ENCODE measurements at regions not wholly inside any gene's neighbourhood (a gene's known extent, or its start where the extent isn't known, plus 50 kb on each side); places are given as distances from the start of the nearest gene placed in this dataset.
"Not testable (repeated sequence)": the region's sequence is repeated elsewhere in the genome, so short reads cannot be mapped to it uniquely, and the experiment has no call there.

GRCh38 chr15:45869034-45869668 lies 234.3 kb downstream of the SQOR start:
- DNase-seq: no peak

GRCh38 chr15:45871121-45871855 lies 236.5 kb downstream of the SQOR start:
- no peak for DNase-seq

GRCh38 chr15:45873781-45874180 lies 239.0 kb downstream of the SQOR start:
- no peak for DNase-seq

- DNase-seq: not testable (repeated sequence)
These were observed 239.7 kb downstream of the SQOR start for GRCh38 chr15:45874566-45874965.

GRCh38 chr15:45884289-45884688 lies 249.5 kb downstream of the SQOR start:
- no peak for DNase-seq

GRCh38 chr15:45884755-45885445 lies 250.1 kb downstream of the SQOR start:
- no peak for DNase-seq

GRCh38 chr15:45885801-45886200 lies 251.0 kb downstream of the SQOR start:
- DNase-seq: no peak

- no peak for DNase-seq
These were observed 256.9 kb downstream of the SQOR start for GRCh38 chr15:45891766-45892165.

GRCh38 chr15:45892182-45892581 lies 257.4 kb downstream of the SQOR start:
- no peak for DNase-seq

- no peak for DNase-seq
These were observed 268.5 kb downstream of the SQOR start for GRCh38 chr15:45903283-45903682.

GRCh38 chr15:45904019-45904418 lies 269.2 kb downstream of the SQOR start:
- no peak for DNase-seq

GRCh38 chr15:45906230-45906629 lies 271.4 kb downstream of the SQOR start:
- no peak for DNase-seq

- no peak for DNase-seq
These were observed 275.8 kb downstream of the SQOR start for GRCh38 chr15:45910671-45911070.

- DNase-seq: no peak
These were observed 278.6 kb downstream of the SQOR start for GRCh38 chr15:45913451-45913850.

- DNase-seq: no peak
These were observed 279.6 kb downstream of the SQOR start for GRCh38 chr15:45914425-45914824.

- no peak for DNase-seq
These were observed 284.0 kb downstream of the SQOR start for GRCh38 chr15:45918839-45919238.

- no peak for DNase-seq
These were observed 285.0 kb downstream of the SQOR start for GRCh38 chr15:45919806-45920205.

GRCh38 chr15:45921376-45921775 lies 286.5 kb downstream of the SQOR start:
- no peak for DNase-seq

- no peak for DNase-seq
These were observed 287.1 kb downstream of the SQOR start for GRCh38 chr15:45921978-45922377.

GRCh38 chr15:45941367-45941766 lies 306.5 kb downstream of the SQOR start:
- no peak for DNase-seq

GRCh38 chr15:45943240-45943639 lies 308.4 kb downstream of the SQOR start:
- peak; percentile 22 for DNase-seq

- DNase-seq: no peak
These were observed 311.3 kb downstream of the SQOR start for GRCh38 chr15:45946111-45946510.

GRCh38 chr15:45948181-45948621 lies 313.4 kb downstream of the SQOR start:
- DNase-seq: no peak

- DNase-seq: no peak
These were observed 324.1 kb downstream of the SQOR start for GRCh38 chr15:45958924-45959323.
